IMR-90 (cell line): ENCODE measurements at regions not wholly inside any gene's neighbourhood (a gene's known extent, or its start where the extent isn't known, plus 50 kb on each side); places are given as distances from the start of the nearest gene placed in this dataset.

Source experiments
- ATAC-seq: fragments of 200-7000 bp; cut with Tn5 transposase; 2 replicates; pipeline ENCODE4 v1.9.1; 2020; ENCODE audit warnings: low read depth, mild to moderate bottlenecking, moderate library complexity
- BruUV-seq: library from RNA; stranded (reverse); fragments of 400-500 nt; replicated peaks from 2 replicates; lab custom pipeline; 2021; lab: Mats Ljungman, UMichigan
- CTCF ChIA-PET: fragments of 300-600 bp; formaldehyde crosslinking; extraction: SDS; loops from one replicate; lab custom pipeline; 2021; ENCODE audit warnings: antibody characterized with exemption; lab: Yijun Ruan, JAX
- POLR2A ChIA-PET: fragments of 300-600 bp; sonication (Branson Sonifier 250); formaldehyde crosslinking; loops from one replicate; lab custom pipeline; 2022; ENCODE audit warnings: antibody characterized with exemption; ENCODE audit not compliant: unreplicated experiment; lab: Charles Lee
- DNase-seq: peaks from one replicate; pipeline ENCODE4 v3.0.0; 2013
- H2AFZ ChIP-seq: replicated peaks from 2 replicates; pipeline ENCODE3; 2013; ENCODE audit warnings: low read length, mild to moderate bottlenecking; ENCODE audit not compliant: poor library complexity
- H2AK5ac ChIP-seq: 2 replicates; pipeline ENCODE4 v1.6.1; 2013; ENCODE audit warnings: low read depth, low read length, inconsistent platforms
- H2AK9ac ChIP-seq: replicated peaks from 2 replicates; pipeline ENCODE3; 2013; ENCODE audit warnings: mild to moderate bottlenecking, low read depth, low read length, moderate library complexity; ENCODE audit not compliant: poor library complexity
- H2BK120ac ChIP-seq: 2 replicates; pipeline ENCODE4 v1.6.1; 2013; ENCODE audit warnings: low read depth, low read length, inconsistent platforms
- H2BK15ac ChIP-seq: 3 replicates; pipeline ENCODE4 v1.6.1; 2013; ENCODE audit warnings: low read depth, low read length, inconsistent platforms
- H2BK20ac ChIP-seq: 2 replicates; pipeline ENCODE4 v1.6.1; 2013; ENCODE audit warnings: low read depth, mild to moderate bottlenecking, inconsistent platforms, low read length, moderate library complexity
- H2BK5ac ChIP-seq: 2 replicates; pipeline ENCODE4 v1.6.1; 2013; ENCODE audit warnings: mild to moderate bottlenecking, low read depth, low read length, inconsistent platforms; ENCODE audit not compliant: poor library complexity, severe bottlenecking
- H3K14ac ChIP-seq: replicated peaks from 2 replicates; pipeline ENCODE4 v1.6.1; 2013; ENCODE audit warnings: low read depth, low read length, inconsistent platforms
- H3K18ac ChIP-seq: 2 replicates; pipeline ENCODE4 v1.6.1; 2013; ENCODE audit warnings: low read depth, low read length, control low read depth
- H3K23ac ChIP-seq: 2 replicates; pipeline ENCODE4 v1.6.1; 2013; ENCODE audit warnings: low read depth, low read length, inconsistent platforms
- H3K27ac ChIP-seq: 2 replicates; pipeline ENCODE4 v1.5.1; 2013; ENCODE audit warnings: mild to moderate bottlenecking, control low read depth, low read length; ENCODE audit not compliant: insufficient read depth
- H3K27me3 ChIP-seq: 2 replicates; pipeline ENCODE4 v1.6.1; 2013; ENCODE audit warnings: low read length; ENCODE audit not compliant: control insufficient read depth, insufficient read depth
- H3K36me3 ChIP-seq: 2 replicates; pipeline ENCODE4 v1.6.1; 2013; ENCODE audit warnings: low read length, mixed read lengths; ENCODE audit not compliant: control insufficient read depth, insufficient read depth
- H3K4ac ChIP-seq: 2 replicates; pipeline ENCODE4 v1.6.1; 2013; ENCODE audit warnings: low read depth, low read length, inconsistent platforms
- H3K4me1 ChIP-seq: 2 replicates; pipeline ENCODE4 v1.6.1; 2013; ENCODE audit warnings: low read length, mixed read lengths; ENCODE audit not compliant: control insufficient read depth, insufficient read depth
- H3K4me2 ChIP-seq: 2 replicates; pipeline ENCODE4 v1.6.1; 2013; ENCODE audit warnings: low read depth, mild to moderate bottlenecking, control low read depth, low read length, moderate library complexity
- H3K4me3 ChIP-seq: 2 replicates; pipeline ENCODE4 v1.5.1; 2013; ENCODE audit warnings: low read depth, mild to moderate bottlenecking, control low read depth, low read length, moderate library complexity; ENCODE audit not compliant: insufficient read depth
- H3K56ac ChIP-seq: 2 replicates; pipeline ENCODE4 v1.6.1; 2013; ENCODE audit warnings: low read length, inconsistent platforms; ENCODE audit not compliant: insufficient read depth; ENCODE audit errors: extremely low read depth
- H3K79me1 ChIP-seq, 2 experiments: 2 replicates each; pipeline ENCODE4 v1.6.1; 2013; ENCODE audit warnings: low read length in 2 of 2, inconsistent platforms in 1 of 2, low read depth in 1 of 2
- H3K9ac ChIP-seq: 2 replicates; pipeline ENCODE4 v1.6.1; 2013; ENCODE audit warnings: low read depth, low read length, control low read depth
- H3K9me1 ChIP-seq: 2 replicates; pipeline ENCODE4 v1.6.1; 2013; ENCODE audit warnings: low read length, inconsistent platforms; ENCODE audit not compliant: insufficient read depth
- H3K9me3 ChIP-seq: 2 replicates; pipeline ENCODE4 v1.6.1; 2013; ENCODE audit warnings: low read length; ENCODE audit not compliant: control insufficient read depth, insufficient read depth
- H4K20me1 ChIP-seq: 2 replicates; pipeline ENCODE4 v1.6.1; 2013; ENCODE audit warnings: low read length, inconsistent platforms; ENCODE audit not compliant: insufficient read depth
- H4K5ac ChIP-seq: 2 replicates; pipeline ENCODE4 v1.6.1; 2013; ENCODE audit warnings: mild to moderate bottlenecking, low read depth, low read length, control low read depth
- H4K8ac ChIP-seq, 2 experiments: 2 replicates each; pipeline ENCODE4 v1.6.1; 2013; ENCODE audit warnings: low read depth in 2 of 2, low read length in 2 of 2, control low read depth in 1 of 2, inconsistent platforms in 1 of 2
- H4K91ac ChIP-seq: 2 replicates; pipeline ENCODE4 v1.6.1; 2013; ENCODE audit warnings: low read depth, low read length, inconsistent platforms; ENCODE audit not compliant: insufficient read depth
- BHLHE40 ChIP-seq: fragments of 150-350 bp; IDR thresholded peaks from 2 replicates; pipeline ENCODE4 v1.6.1; 2016; ENCODE audit warnings: mild to moderate bottlenecking, low read depth, low read length
- CEBPB ChIP-seq: IDR thresholded peaks from 2 replicates; pipeline ENCODE4 v1.6.1; 2012; ENCODE audit warnings: low read depth, low read length, improper control_type of control experiment
- FOS ChIP-seq: fragments of 150-350 bp; IDR thresholded peaks from 2 replicates; pipeline ENCODE4 v1.6.1; 2016; ENCODE audit warnings: low read depth, low read length
- MAFK ChIP-seq: IDR thresholded peaks from 2 replicates; pipeline ENCODE4 v1.6.1; 2012; ENCODE audit warnings: low read depth, low read length, improper control_type of control experiment
- RAD21 ChIP-seq: IDR thresholded peaks from 2 replicates; pipeline ENCODE4 v1.6.1; 2012; ENCODE audit warnings: low read length, improper control_type of control experiment
- RFX5 ChIP-seq: IDR thresholded peaks from 2 replicates; pipeline ENCODE4 v1.8.0; 2012; ENCODE audit warnings: low read depth, mild to moderate bottlenecking, low read length, moderate library complexity
- SMC3 ChIP-seq: fragments of 150-350 bp; IDR thresholded peaks from 2 replicates; pipeline ENCODE4 v1.6.1; 2016; ENCODE audit warnings: low read depth, mild to moderate bottlenecking, antibody characterized with exemption, low read length, moderate library complexity
- dilution Hi-C: fragments of 300-500 bp; cut with HindIII; formaldehyde crosslinking; loops from one replicate; pipeline ENCODE4 v1.14.3; 2018; ENCODE audit warnings: low sequenced_read_pairs; ENCODE audit not compliant: unreplicated experiment
- in situ Hi-C: fragments of 300-500 bp; cut with MboI; formaldehyde crosslinking; loops from 3 replicates; pipeline ENCODE4 v1.14.3; 2019; ENCODE audit warnings: low sequenced_read_pairs, inconsistent platforms, mixed read lengths
- intact Hi-C: fragments of 100-400 bp; cut with micrococcal nuclease; formaldehyde crosslinking; loops from 2 replicates; pipeline ENCODE4 v1.10.0; 2022
- TF ChIP-seq, protein P1 (sequence below): fragments of 150-350 bp; IDR thresholded peaks from 2 replicates; pipeline ENCODE4 v1.6.1; 2017; ENCODE audit warnings: mild to moderate bottlenecking, antibody characterized with exemption, low read length, low read depth

DNA sequence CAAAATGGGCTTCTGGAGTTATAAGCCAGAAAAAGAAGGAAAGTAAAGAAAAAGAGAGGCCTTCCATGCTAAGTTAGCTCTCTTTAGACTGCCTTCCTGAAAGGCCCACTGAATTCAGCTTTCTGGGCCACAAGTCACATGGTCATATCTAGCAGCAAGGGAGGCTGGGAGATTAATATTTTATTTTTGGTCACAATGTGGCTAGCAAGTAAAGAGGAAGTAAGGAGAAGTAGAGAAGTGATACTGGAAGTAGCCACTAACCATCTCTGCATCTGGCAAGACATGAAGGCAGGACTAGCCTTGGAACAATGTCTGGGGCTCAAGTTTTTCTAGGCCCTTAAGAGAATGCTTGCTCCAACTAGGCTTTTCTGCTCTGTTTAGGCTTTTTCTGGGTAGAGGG, 81.8 kb upstream of the UBE2E1 start:
- intact Hi-C loops, result no loop called here
- Histone ChIP-seq H3K56ac (no peak overlapping the region), H3K27me3 (peaks cover 2% of the 10 kb centered on the region), H2AFZ (no peak overlapping the region), H3K9ac (no peak overlapping the region), H3K4me3 (no peak overlapping the region), H3K9me1 (peaks cover 13% of the 10 kb centered on the region; the same call in 1 of the 2 replicates), H2AK9ac (no peak overlapping the region), H3K23ac (no peak overlapping the region), H3K4me2 (no peak overlapping the region), H3K79me1 (no peaks in the 10 kb centered on the region), H3K9me3 (no peaks in the 10 kb centered on the region), H4K91ac (no peak overlapping the region), H3K18ac (no peak overlapping the region), H2BK120ac (no peak overlapping the region), H2AK5ac (no peak overlapping the region), H3K36me3 (no peaks in the 10 kb centered on the region), H2BK15ac (no peak overlapping the region), H2BK5ac (no peak overlapping the region), H3K4me1 (peaks cover 10% of the 10 kb centered on the region), H4K8ac (no peak overlapping the region), H4K5ac (no peak overlapping the region), H3K14ac (no peak overlapping the region), H4K20me1 (peaks cover 7% of the 10 kb centered on the region), H3K4ac (no peak overlapping the region), H3K27ac (no peak overlapping the region), H2BK20ac (no peak overlapping the region)
- TF ChIP-seq SMC3, result no peak
- TF ChIP-seq RFX5, result no peak
- TF ChIP-seq FOS, result no peak
- TF ChIP-seq, protein P1, sequence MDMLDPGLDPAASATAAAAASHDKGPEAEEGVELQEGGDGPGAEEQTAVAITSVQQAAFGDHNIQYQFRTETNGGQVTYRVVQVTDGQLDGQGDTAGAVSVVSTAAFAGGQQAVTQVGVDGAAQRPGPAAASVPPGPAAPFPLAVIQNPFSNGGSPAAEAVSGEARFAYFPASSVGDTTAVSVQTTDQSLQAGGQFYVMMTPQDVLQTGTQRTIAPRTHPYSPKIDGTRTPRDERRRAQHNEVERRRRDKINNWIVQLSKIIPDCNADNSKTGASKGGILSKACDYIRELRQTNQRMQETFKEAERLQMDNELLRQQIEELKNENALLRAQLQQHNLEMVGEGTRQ, result no peak
- no peak for TF ChIP-seq MAFK
- TF ChIP-seq CEBPB, result no peak
- TF ChIP-seq BHLHE40, result no peak
- no peak for TF ChIP-seq RAD21
- BruUV-seq, result no TSS peak
- in situ Hi-C loops, result no loop called here
- ATAC-seq (no peak), DNase-seq (no peak)
- dilution Hi-C loops, result no loop called here
- POLR2A ChIA-PET, result no interaction called here
- CTCF ChIA-PET, result no interaction called here
